ENCODE measurements at regions not wholly inside any gene's neighbourhood (a gene's known extent, or its start where the extent isn't known, plus 50 kb on each side); places are given as distances from the start of the nearest gene placed in this dataset.

DNA sequence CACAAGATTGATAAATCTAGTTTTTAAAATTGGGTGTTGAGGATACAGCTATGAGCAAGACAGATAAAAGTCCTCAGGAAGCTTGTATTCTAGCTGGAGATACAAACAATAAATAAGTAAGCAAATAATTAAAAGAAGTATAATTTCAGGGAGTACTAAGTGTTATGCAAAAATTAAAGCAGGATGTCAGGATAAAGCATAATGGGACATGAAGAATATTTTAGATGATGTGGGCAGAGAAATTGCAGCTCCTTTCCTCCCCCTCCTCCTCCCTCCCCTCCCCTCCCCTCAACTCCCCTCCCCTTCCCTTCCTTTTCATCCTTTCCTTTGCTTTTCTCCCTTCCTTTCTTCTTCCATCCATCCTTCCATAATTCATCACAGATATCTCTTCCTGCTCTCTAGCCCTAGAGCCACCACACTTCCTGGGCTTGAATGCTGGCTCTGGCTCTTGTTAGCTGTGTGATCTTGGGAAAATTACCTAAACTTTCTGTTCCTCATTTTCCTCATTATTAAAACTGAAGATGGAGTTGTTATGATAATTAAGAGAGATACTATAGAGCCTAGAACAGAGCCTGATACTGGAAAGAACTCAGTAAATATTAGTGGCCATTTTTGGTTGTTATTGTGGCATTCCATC, 323.9 kb downstream of the AACS start:
- DNase-seq (ENCODE audit: low spot score in 2 of 2), result no peak
- in situ Hi-C loops (cut with MboI; ENCODE audit: low sequenced_read_pairs), result no loop called here
- no peaks in the 10 kb centered on the region for H3K9me3 ChIP-seq
- H3K36me3 ChIP-seq (replicated peaks), result no peaks in the 10 kb centered on the region
- no peaks in the 10 kb centered on the region for H3K4me1 ChIP-seq
- no peak overlapping the region for H3K4me3 ChIP-seq
- no peaks in the 10 kb centered on the region for H3K27me3 ChIP-seq (ENCODE audit: low read depth)

DNA sequence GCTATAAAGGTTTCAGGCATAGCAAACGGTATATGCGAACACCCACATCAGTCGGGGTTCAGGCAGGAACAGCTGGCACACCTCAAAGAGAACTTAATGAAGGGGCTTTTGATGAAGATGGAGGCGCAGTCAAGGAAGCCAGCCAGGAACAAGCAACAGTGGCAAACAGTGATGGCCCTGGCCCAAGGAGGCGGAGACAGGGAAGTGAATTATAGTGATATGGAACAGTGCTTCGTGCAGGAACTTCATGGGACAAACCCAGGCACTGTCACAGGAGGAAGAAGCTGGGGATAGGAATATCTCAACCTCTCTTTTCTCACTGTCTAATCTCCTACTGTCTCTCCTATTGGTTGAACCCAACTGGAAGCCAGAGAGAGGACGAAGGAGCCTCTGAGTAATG, 328.3 kb downstream of the AACS start:
- in situ Hi-C loops (cut with MboI; ENCODE audit: low sequenced_read_pairs), result loop anchor here (10.0 kb wide), 1 partner anchor 209 kb away; the partner anchor contains the start of gene TMEM132B
- H3K4me1 ChIP-seq, result no peaks in the 10 kb centered on the region

DNA sequence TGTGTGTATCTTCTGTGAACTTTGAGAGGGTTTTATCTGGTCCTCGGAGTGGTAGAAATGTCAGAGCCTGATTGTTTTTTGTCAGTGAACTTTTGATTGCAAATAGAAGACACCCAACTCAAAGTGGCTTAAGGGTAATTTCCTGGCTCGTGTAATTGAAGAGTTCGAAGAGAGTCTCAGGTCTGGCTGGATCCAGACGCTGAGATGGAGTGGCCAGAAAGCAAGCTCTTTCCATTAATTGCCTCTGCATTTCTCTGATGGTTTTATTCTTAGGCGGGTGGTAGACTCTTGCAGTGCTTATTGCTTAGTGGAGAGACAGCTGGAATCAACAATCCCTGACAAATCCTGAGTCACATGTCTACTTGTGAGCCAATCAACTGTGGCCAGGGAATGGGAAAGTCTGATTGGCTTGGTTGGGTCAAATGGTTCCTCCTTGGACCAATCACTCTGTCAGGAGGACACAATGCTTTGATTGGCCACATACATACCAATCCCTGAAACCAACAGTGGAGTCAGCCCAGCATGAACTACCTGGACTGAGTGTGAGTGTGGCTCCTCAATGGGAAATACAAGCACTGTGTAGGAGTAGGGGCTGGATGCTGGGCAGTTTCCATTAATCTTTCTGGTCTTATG, 330.5 kb downstream of the AACS start:
- in situ Hi-C loops (cut with MboI; ENCODE audit: low sequenced_read_pairs), result loop anchor here (10.0 kb wide), 1 partner anchor 211 kb away; the partner anchor contains the start of gene TMEM132B
- H3K27me3 ChIP-seq (ENCODE audit: low read depth), result no peaks in the 10 kb centered on the region
- no peaks in the 10 kb centered on the region for H3K9me3 ChIP-seq
- H3K36me3 ChIP-seq (replicated peaks), result no peaks in the 10 kb centered on the region
- H3K4me1 ChIP-seq, result no peaks in the 10 kb centered on the region
- no peak overlapping the region for H3K4me3 ChIP-seq
- no peak for DNase-seq (ENCODE audit: low spot score in 2 of 2)

More for the DNA sequence above, 328.3 kb downstream of the AACS start:
- Histone ChIP-seq H3K27me3 (ENCODE audit: low read depth) (no peaks in the 10 kb centered on the region), H3K4me3 (no peak overlapping the region), H3K9me3 (no peaks in the 10 kb centered on the region), H3K36me3 (replicated peaks) (no peaks in the 10 kb centered on the region)
- no peak for DNase-seq (ENCODE audit: low spot score in 2 of 2)

GRCh38 chr12:125399489-125399888, 334.3 kb downstream of the AACS start:
- DNase-seq (ENCODE audit: low spot score in 2 of 2), result no peak
- Histone ChIP-seq H3K4me1 (no peaks in the 10 kb centered on the region), H3K4me3 (no peak overlapping the region), H3K9me3 (no peaks in the 10 kb centered on the region), H3K27me3 (ENCODE audit: low read depth) (no peaks in the 10 kb centered on the region), H3K36me3 (replicated peaks) (no peaks in the 10 kb centered on the region)
- in situ Hi-C loops (cut with MboI; ENCODE audit: low sequenced_read_pairs), result loop anchor here (10.0 kb wide), 1 partner anchor 215 kb away; the partner anchor contains the start of gene TMEM132B

DNA sequence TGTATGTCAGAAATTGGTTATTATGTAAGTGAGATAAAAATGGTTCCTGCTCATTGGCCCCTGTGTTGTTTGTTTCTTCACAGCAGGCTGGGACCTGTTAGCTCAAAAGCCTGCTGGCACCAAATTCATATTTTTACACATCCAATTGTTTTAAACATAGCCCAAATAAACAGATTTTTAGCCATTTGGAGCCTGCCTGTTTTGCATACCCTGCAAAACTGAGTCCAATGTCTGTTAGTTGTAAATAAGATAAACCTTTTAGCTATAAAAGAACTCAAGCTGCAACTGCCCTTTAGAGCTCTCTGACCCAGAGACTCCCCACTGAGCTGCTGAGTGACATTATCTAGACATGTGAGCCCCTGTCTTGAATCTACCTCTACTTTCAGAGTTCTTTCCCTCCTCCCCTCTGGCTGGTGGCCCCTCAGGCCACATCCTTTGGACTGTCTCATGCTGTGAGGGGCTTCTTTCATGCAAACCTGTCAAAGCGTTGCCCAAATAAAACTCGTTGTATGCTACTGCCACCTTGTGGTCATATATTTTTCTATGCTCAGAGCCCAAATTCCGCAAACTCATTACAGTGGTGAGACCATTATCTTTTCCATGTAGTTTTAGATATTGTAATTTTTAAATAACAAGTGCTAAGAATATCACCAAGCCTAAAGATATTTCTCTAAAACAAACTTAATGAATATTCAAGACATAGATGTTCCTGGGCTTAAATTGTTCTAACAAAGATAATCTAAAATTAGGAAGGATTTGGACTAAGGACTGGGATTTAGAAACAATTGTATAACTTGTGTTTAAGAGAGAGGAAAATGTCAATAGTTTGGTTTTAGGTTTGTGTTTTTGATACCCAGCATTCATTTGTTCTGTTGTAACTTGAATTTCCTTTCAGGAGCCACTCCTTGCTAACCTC, 337.9 kb downstream of the AACS start:
- peak; percentile 19 to 45 for DNase-seq (ENCODE audit: low spot score in 2 of 2)
- Histone ChIP-seq H3K4me3 (no peak overlapping the region), H3K9me3 (no peaks in the 10 kb centered on the region), H3K4me1 (no peaks in the 10 kb centered on the region), H3K27me3 (ENCODE audit: low read depth) (no peaks in the 10 kb centered on the region), H3K36me3 (replicated peaks) (no peaks in the 10 kb centered on the region)
- in situ Hi-C loops (cut with MboI; ENCODE audit: low sequenced_read_pairs), result no loop called here

DNA sequence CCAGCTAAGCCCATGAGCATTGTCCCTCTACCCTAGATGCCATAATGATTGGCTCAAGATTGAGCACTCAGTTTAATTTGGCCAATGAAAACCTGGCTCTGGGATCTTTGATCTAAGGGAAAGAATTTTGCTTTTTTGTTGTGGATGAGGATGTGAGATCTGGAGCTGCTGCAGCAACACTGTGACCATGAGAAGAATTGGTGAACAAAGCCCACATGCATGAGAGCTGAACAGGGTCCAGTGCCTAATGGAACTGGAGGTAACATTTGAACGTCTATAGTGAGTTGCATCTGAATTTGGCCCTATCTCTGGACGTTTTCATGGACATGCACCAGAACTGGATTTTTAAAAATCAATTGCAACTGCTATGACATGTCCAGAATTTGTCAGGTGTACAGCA, 338.6 kb downstream of the AACS start:
- Histone ChIP-seq H3K36me3 (replicated peaks) (no peaks in the 10 kb centered on the region), H3K4me3 (no peak overlapping the region), H3K9me3 (no peaks in the 10 kb centered on the region), H3K27me3 (ENCODE audit: low read depth) (no peaks in the 10 kb centered on the region), H3K4me1 (no peaks in the 10 kb centered on the region)
- DNase-seq (ENCODE audit: low spot score in 2 of 2), result no peak
- in situ Hi-C loops (cut with MboI; ENCODE audit: low sequenced_read_pairs), result no loop called here

DNA sequence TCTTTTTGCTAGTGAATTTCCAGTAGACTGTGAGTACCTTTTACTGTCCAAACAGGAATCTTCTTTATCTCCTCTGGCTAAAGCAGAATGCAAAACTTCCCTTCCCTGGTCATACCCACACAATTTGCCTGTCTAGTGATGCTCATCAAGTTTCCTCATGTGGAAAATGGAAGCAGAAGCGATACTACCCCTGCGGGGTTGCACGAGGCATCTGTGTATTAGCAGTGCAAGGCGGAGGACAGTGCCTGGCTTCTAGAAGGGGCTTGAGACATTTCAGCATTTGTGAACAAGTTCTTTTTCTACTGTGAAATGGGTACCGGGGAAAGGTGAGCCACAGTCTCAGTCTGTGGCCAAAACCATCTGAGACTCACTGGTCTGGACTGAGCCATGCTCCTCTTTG, 340.9 kb downstream of the AACS start:
- no peak overlapping the region for H3K4me3 ChIP-seq
- no peaks in the 10 kb centered on the region for H3K27me3 ChIP-seq (ENCODE audit: low read depth)
- in situ Hi-C loops (cut with MboI; ENCODE audit: low sequenced_read_pairs), result no loop called here
- no peaks in the 10 kb centered on the region for H3K9me3 ChIP-seq
- H3K36me3 ChIP-seq (replicated peaks), result no peaks in the 10 kb centered on the region
- no peak for DNase-seq (ENCODE audit: low spot score in 2 of 2)
- no peaks in the 10 kb centered on the region for H3K4me1 ChIP-seq

DNA sequence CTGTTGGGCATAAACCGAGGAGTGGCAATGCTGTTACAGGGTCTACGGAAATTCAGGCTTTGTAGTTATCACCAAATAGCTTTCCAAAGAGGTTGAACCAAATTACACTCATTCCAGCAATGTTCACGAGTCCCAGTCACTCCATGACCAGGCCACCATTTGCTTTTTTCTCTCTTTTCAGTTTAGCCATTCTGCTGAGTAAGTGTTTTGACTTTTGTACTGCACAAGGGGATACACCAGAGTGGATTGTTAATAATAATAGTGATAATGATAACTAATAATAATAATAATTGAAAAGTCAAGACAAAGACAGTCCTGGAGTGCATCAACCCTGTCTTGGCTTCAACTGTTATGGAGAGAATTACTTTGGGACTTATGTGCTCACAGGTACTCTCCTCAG, 343.5 kb downstream of the AACS start:
- no peaks in the 10 kb centered on the region for H3K4me1 ChIP-seq
- H3K27me3 ChIP-seq (ENCODE audit: low read depth), result no peaks in the 10 kb centered on the region
- no peak overlapping the region for H3K4me3 ChIP-seq
- in situ Hi-C loops (cut with MboI; ENCODE audit: low sequenced_read_pairs), result no loop called here
- no peaks in the 10 kb centered on the region for H3K36me3 ChIP-seq (replicated peaks)
- DNase-seq (ENCODE audit: low spot score in 2 of 2), result no peak
- H3K9me3 ChIP-seq, result no peaks in the 10 kb centered on the region

DNA sequence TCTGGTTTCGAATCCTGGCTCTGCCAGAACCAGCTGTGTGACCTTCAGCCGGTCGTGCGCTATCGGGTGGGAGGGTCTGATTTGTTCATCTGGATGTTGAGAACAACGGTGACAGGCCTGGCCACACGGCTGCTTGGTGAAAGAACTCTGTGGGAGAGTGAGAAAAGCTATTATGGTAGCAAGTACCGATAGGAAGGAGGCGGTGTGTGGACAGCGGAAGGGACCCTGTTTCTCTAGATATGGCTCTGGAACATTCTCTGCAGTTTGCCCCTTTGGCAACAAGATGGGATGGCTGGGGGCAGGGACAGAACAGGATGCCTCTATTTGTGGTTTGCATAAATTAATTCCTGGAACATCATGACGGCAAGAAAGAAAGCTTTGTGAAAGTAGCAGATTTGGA, 347.3 kb downstream of the AACS start:
- no peak for DNase-seq (ENCODE audit: low spot score in 2 of 2)
- in situ Hi-C loops (cut with MboI; ENCODE audit: low sequenced_read_pairs), result no loop called here
- Histone ChIP-seq H3K4me1 (no peaks in the 10 kb centered on the region), H3K36me3 (replicated peaks) (no peaks in the 10 kb centered on the region), H3K4me3 (no peak overlapping the region), H3K9me3 (no peaks in the 10 kb centered on the region), H3K27me3 (ENCODE audit: low read depth) (no peaks in the 10 kb centered on the region)

DNA sequence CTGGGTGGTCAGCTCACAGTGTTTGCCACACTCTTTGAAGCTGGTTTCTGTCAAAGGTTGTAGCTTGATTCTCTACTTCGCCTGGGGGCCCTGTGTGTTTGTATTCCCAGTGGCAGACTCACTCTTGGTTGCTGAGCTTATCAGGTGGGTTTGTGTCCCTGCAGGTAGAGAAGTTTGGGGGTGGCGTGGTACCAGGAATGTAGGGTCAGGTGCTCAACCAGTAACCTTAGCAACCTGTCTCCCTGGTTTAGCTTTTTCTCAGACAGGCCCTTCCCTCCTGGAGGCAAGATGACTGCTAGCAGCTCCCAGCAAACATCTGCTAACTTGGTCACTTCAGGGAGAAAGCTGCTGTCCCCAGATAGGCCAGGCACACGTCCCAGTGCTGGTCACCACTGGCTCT, 352.2 kb downstream of the AACS start:
- no peaks in the 10 kb centered on the region for H3K36me3 ChIP-seq (replicated peaks)
- in situ Hi-C loops (cut with MboI; ENCODE audit: low sequenced_read_pairs), result no loop called here
- H3K27me3 ChIP-seq (ENCODE audit: low read depth), result peaks cover 4% of the 10 kb centered on the region
- no peak overlapping the region for H3K4me3 ChIP-seq
- H3K4me1 ChIP-seq, result no peaks in the 10 kb centered on the region
- no peaks in the 10 kb centered on the region for H3K9me3 ChIP-seq
- DNase-seq (ENCODE audit: low spot score in 2 of 2), result no peak

GRCh38 chr12:125418902-125419564, 353.8 kb downstream of the AACS start:
- no peak overlapping the region for H3K4me3 ChIP-seq
- in situ Hi-C loops (cut with MboI; ENCODE audit: low sequenced_read_pairs), result no loop called here
- no peaks in the 10 kb centered on the region for H3K4me1 ChIP-seq
- peaks cover 10% of the 10 kb centered on the region for H3K27me3 ChIP-seq (ENCODE audit: low read depth)
- no peaks in the 10 kb centered on the region for H3K36me3 ChIP-seq (replicated peaks)
- no peaks in the 10 kb centered on the region for H3K9me3 ChIP-seq
- DNase-seq (ENCODE audit: low spot score in 2 of 2), result no peak

GRCh38 chr12:125424909-125425308, 359.7 kb downstream of the AACS start:
- Histone ChIP-seq H3K4me3 (no peak overlapping the region), H3K36me3 (replicated peaks) (no peaks in the 10 kb centered on the region), H3K4me1 (no peaks in the 10 kb centered on the region), H3K9me3 (no peaks in the 10 kb centered on the region), H3K27me3 (ENCODE audit: low read depth) (peaks cover 5% of the 10 kb centered on the region; the same call in 1 of the 2 replicates)
- no peak for DNase-seq (ENCODE audit: low spot score in 2 of 2)
- in situ Hi-C loops (cut with MboI; ENCODE audit: low sequenced_read_pairs), result no loop called here

DNA sequence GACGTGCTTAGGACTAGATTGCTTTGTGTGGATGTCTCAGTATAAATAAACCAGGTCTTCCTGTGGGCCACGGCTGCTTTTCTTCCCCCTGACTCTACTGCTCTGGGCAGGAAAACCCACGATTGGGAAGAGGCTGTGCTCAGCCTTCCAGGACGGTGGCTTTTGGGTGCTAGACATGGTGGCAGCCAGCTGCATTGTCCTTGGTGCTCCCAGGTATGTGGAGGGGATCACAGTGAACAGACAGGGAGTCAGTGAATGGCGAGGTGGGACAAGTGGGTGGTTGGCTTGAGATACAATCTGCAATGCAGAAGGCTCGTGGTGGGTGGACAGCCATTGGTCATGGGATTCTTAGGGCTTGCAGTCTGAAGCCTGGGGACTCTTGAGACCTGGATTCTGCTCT, 366.3 kb downstream of the AACS start:
- in situ Hi-C loops (cut with MboI; ENCODE audit: low sequenced_read_pairs), result no loop called here
- no peaks in the 10 kb centered on the region for H3K4me1 ChIP-seq
- no peak for DNase-seq (ENCODE audit: low spot score in 2 of 2)
- H3K27me3 ChIP-seq (ENCODE audit: low read depth), result no peaks in the 10 kb centered on the region
- no peak overlapping the region for H3K4me3 ChIP-seq
- no peaks in the 10 kb centered on the region for H3K36me3 ChIP-seq (replicated peaks)
- H3K9me3 ChIP-seq, result no peaks in the 10 kb centered on the region

Data from HAP-1 (cell line).